BJ (cell line): ENCODE measurements at regions not wholly inside any gene's neighbourhood (a gene's known extent, or its start where the extent isn't known, plus 50 kb on each side); places are given as distances from the start of the nearest gene placed in this dataset.

Experiments used
- CTCF ChIA-PET: fragments of 350-600 bp; formaldehyde crosslinking; extraction: SDS; loops from one replicate; lab custom pipeline; 2021; ENCODE audit warnings: antibody characterized with exemption, inconsistent platforms; lab: Yijun Ruan, JAX
- POLR2A ChIA-PET: fragments of 300-600 bp; sonication (Branson Sonifier 250); formaldehyde crosslinking; extraction: SDS; loops from one replicate; lab custom pipeline; 2021; ENCODE audit warnings: antibody characterized with exemption; lab: Charles Lee
- DNase-seq: peaks from one replicate; pipeline ENCODE4 v3.0.0-alpha.2; 2011; ENCODE audit warnings: low read depth
- H3K27me3 ChIP-seq: 2 replicates; pipeline ENCODE4 v1.6.0; 2011; ENCODE audit warnings: low read length; ENCODE audit not compliant: control insufficient read depth, insufficient read depth
- H3K36me3 ChIP-seq: 2 replicates; pipeline ENCODE4 v1.5.1; 2011; ENCODE audit warnings: low read length; ENCODE audit not compliant: control insufficient read depth, insufficient read depth
- H3K4me3 ChIP-seq: 2 replicates; pipeline ENCODE4 v1.5.1; 2011; ENCODE audit warnings: low read depth, mild to moderate bottlenecking, control low read depth, low read length
- CTCF ChIP-seq: IDR thresholded peaks from 2 replicates; pipeline ENCODE4 v1.5.1; 2011; ENCODE audit warnings: low read depth, mild to moderate bottlenecking, control low read depth, inconsistent platforms, low read length, moderate library complexity; ENCODE audit not compliant: insufficient read depth

DNA sequence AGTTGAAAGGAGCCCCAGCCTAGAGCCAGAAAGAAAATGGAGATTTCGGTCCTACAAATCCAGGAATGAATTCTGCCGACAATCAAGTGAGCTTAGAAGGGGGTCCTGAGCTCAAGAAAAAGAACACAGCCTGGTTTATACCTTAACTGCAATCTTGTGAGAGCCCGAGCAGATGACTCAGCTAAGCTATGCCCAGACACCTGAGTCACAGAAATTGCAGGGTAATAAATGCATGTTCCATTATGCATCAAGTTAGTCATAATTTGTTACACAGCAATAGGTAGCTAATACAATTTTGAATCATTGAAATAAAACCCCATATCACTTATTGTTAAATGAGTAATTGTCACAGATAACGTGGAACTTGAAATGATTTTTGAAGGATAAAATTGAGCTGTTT is 111.8 kb upstream of the FOXP2 start:
- H3K27me3 ChIP-seq: no peaks in the 10 kb centered on the region

DNA sequence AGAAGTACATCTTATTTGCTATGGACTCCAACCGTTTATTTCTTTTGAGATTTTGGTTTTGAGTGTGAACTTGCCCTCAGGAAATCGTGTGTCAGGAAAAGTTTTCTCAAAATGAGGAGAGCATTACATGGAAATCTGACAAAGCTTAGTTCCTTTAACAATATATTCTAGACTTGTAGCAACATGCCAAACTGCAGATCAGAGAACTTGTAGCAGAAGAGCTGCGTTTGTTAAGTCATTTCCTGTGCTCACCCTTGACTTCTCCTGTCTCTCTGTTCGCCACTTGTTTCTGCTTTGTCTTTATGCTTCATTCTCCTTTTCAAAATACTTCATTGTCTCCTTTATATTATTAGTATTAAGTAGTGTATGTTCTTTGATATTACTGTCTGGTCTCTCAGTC is 116.6 kb upstream of the FOXP2 start:
- no peaks in the 10 kb centered on the region for H3K27me3 ChIP-seq
- CTCF ChIA-PET: no interaction called here
- POLR2A ChIA-PET: no interaction called here

More for the DNA sequence above, 111.8 kb upstream of the FOXP2 start:
- no peak for DNase-seq
- ChIA-PET POLR2A (no interaction called here), CTCF (no interaction called here)
- H3K4me3 ChIP-seq: no peak overlapping the region
- no peaks in the 10 kb centered on the region for H3K36me3 ChIP-seq
- TF ChIP-seq CTCF: no peak

DNA sequence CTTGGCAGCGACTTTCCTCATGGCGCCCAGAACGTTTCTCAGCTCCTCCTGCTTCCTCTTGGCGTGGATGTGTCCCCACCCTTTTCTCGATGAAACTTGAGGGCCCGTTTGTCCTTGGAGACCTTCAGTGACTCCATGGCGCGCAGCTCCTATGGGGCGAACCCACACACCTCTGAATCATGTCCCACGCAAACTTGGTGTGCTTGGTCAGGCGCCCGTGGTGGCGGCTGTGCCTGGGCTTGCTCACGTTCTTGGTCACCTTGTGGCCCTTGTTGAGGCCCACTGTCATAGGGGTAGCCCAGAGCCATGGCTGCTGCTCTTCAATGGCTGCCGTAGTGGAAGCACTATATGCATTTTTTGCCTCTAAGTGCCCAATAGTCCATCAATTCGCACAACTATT is 117.5 kb upstream of the FOXP2 start:
- no peak for DNase-seq
- TF ChIP-seq CTCF: no peak
- H3K27me3 ChIP-seq: no peaks in the 10 kb centered on the region
- ChIA-PET CTCF (interaction anchor here (0.6 kb wide), 1 partner anchor 37 kb away, joined by 5 read pairs; no protein-coding TSS in a partner anchor), POLR2A (interaction anchor here (0.6 kb wide), 1 partner anchor 28 kb away, joined by 4 read pairs; no protein-coding TSS in a partner anchor)
- no peak overlapping the region for H3K4me3 ChIP-seq
- no peaks in the 10 kb centered on the region for H3K36me3 ChIP-seq

More for the DNA sequence above, 116.6 kb upstream of the FOXP2 start:
- DNase-seq: no peak
- no peak for TF ChIP-seq CTCF
- H3K36me3 ChIP-seq: no peaks in the 10 kb centered on the region
- no peak overlapping the region for H3K4me3 ChIP-seq

- POLR2A ChIA-PET: no interaction called here
- no peaks in the 10 kb centered on the region for H3K36me3 ChIP-seq
- DNase-seq: no peak
- no peak overlapping the region for H3K4me3 ChIP-seq
- no peaks in the 10 kb centered on the region for H3K27me3 ChIP-seq
- CTCF ChIA-PET: no interaction called here
- TF ChIP-seq CTCF: no peak
Measured at GRCh38 chr7:114295522-114295921, 119.1 kb upstream of the FOXP2 start.

GRCh38 chr7:114294036-114294435 is 120.6 kb upstream of the FOXP2 start:
- Histone ChIP-seq H3K4me3 (no peak overlapping the region), H3K27me3 (no peaks in the 10 kb centered on the region), H3K36me3 (no peaks in the 10 kb centered on the region)
- ChIA-PET CTCF (no interaction called here), POLR2A (no interaction called here)
- DNase-seq: no peak
- no peak for TF ChIP-seq CTCF
